ENCODE measurements at regions not wholly inside any gene's neighbourhood (a gene's known extent, or its start where the extent isn't known, plus 50 kb on each side); places are given as distances from the start of the nearest gene placed in this dataset.
A peak's percentile ranks its signal among the peaks of the same experiment; 100 is the strongest.

DNA sequence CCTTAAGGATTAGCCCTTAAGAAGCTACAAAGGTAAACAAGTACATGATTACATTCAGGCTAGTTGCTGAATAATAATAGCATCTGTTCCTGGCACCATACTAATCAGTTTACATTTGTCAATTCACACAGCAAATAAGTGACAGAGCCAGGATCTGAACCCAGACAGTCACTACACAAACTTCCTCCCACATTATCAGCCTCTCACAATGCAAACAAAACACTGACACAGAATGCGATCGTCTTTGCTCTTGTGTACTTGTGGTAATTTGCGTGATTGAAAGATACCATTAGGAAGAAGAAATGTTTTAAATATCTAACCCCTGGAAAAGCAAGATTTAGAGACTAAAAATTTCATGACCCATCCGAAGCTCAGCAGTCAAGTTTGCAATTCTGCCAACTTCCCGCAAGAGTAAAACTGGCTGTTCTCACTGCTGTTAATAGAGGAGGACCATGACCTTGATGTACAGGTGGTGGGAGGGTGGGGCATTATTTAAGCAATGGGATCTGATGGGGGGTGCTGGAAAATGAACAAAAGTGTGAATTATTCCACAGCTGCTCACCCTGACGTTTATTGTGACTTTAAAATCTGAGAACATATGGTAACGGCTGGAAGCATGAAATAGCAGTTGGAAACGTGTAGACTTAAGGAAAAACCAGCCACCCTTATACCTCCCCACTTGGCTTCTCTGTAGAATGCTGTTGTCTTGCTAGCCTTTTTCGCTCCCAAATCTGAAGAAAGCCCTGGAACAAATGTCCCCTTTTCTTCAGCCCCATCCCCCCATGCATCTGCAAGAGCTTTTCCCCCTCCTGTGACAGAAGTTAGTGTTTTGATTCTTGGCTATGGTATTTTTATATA, 95.3 kb upstream of the ARMC2 start:
- TF ChIP-seq, protein P1, sequence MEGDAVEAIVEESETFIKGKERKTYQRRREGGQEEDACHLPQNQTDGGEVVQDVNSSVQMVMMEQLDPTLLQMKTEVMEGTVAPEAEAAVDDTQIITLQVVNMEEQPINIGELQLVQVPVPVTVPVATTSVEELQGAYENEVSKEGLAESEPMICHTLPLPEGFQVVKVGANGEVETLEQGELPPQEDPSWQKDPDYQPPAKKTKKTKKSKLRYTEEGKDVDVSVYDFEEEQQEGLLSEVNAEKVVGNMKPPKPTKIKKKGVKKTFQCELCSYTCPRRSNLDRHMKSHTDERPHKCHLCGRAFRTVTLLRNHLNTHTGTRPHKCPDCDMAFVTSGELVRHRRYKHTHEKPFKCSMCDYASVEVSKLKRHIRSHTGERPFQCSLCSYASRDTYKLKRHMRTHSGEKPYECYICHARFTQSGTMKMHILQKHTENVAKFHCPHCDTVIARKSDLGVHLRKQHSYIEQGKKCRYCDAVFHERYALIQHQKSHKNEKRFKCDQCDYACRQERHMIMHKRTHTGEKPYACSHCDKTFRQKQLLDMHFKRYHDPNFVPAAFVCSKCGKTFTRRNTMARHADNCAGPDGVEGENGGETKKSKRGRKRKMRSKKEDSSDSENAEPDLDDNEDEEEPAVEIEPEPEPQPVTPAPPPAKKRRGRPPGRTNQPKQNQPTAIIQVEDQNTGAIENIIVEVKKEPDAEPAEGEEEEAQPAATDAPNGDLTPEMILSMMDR (conservative IDR thresholded peaks at IDR 0.05): no peak
- TF ChIP-seq ZFX (IDR thresholded peaks at IDR 0.05): no peak
- H3K27ac ChIP-seq: peak overlapping the region; percentile 49

DNA sequence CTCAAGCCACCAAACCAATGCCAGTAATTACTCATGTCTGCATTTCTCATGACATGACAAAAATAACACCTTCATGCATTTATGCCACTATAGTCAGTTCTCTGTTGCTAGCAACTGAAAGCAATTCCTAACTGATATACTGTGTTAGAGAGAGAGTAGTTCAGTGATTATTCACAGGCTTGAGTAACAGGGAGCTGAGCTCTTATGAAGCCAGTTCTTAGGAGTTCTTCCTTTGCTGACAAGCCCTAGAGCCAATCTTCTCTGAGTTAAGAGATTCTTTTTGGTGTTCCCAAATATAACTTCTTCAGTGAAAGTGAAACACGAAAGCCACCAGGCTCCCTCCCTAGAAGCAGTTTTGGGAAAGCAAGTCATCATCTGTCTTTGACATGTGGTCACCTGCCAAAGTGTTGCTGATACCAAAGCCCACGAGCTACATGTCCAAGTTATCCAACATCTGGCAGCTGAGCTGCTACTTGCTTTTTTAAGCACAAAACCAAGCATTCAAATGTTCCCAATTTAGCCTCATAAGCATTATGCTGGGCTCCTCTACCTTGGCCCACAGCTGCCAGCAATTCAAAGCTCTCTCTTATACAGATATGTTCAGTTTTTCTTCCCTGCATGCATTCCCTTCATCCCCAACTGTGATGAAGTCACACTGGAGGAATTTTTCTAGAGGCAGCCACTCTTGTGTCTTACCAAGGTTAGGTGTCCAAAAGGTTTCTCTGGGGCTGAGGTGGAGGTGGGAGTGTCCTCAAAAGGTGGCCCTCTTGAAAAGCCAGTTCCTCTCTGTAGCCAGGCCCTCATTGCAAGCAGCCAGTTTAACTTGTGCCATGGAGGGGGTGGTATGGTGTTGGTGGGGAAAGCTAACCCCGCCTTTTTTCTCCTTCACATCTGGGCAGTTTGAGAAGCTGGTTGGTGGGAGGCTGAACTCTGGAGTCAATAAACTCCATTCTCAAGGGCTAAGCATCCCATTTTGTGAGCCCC, 92.7 kb upstream of the ARMC2 start:
- no peak overlapping the region for H3K27ac ChIP-seq
- TF ChIP-seq, protein P1 (conservative IDR thresholded peaks at IDR 0.05): no peak
- no peak for TF ChIP-seq ZFX (IDR thresholded peaks at IDR 0.05)

DNA sequence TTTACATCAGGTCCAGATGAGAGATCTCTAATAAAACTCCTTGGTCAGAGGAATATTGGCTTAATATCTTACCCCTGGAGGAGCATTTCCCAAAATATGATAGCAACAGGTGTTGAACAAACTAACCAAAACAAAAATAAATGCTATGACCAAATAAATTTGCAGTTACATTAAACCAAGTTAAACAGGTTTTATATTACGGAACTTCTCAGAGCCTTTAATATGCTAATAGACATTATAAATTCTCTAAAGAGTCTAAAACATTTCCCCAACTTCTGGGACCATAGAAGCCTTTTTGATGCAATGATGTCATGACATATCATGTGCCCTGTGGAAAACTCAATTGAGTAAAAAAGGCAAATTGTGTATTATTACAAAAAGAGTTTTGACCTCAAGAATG, 90.9 kb upstream of the ARMC2 start:
- no peak overlapping the region for H3K27ac ChIP-seq
- TF ChIP-seq ZFX (IDR thresholded peaks at IDR 0.05): no peak
- TF ChIP-seq, protein P1 (conservative IDR thresholded peaks at IDR 0.05): no peak

DNA sequence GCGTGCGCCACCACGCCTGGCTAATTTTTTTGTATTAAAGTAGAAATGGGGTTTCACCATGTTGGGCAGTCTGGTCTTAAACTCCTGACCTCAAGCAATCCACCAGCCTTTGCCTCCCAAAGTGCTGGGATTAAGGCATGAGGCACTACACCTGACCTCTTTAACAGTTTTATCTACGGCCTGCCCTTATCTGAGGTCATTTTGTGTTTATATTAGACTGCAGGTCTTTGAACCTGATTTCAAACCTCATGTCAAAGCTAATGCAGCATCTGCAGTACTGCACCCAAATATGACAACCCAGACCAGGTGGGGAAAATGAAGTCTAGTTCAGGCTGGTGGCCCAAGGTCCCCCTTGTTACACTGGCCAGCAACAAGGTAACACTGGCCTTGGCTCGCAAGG, 89.3 kb upstream of the ARMC2 start:
- no peak overlapping the region for H3K27ac ChIP-seq
- TF ChIP-seq, protein P1 (conservative IDR thresholded peaks at IDR 0.05): no peak
- no peak for TF ChIP-seq ZFX (IDR thresholded peaks at IDR 0.05)

DNA sequence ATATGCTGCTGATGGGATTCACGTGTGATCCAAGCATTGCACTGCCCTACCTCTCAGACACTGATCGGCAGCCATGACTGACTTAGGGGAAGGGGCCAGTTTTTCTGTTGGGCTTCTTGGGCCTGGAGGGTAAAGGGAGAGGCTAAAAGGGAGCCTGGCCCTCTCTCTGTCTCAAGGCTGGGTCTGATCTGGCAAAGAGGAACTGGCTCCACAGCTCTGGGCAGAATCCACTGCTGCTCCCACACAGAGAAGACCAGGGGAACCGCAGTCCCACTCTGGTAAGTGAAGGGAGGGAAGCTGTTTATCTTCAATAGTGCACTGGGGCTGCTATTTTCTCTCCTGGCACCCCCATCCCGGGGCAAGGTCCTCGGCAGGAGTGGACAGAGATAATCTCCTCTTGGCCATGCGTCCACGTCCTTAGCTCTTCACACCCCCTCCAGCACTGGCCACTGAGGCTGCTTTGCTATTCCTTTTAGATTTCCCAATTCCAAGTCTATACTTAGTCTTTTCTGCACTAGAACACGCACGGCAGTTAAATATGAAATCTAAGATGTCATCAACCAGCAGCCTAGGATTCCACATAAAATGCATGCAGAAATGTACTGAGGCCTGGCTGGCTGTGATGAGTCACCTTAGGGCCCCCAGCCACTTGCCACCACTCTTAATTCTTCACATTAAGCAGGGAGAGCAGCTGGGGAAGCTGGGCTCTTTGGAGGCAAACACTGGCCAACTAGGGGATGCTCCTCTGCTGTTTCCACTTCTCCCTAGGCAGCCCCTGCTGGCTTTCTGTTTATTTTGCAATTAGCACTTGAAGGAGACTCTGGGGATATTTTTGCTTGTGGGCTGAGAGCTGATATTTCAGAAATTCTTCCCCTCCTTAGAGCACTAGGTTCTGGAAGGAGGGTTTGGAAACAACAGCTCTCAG, 87.8 kb upstream of the ARMC2 start:
- no peak overlapping the region for H3K27ac ChIP-seq
- TF ChIP-seq, protein P1 (conservative IDR thresholded peaks at IDR 0.05): no peak
- no peak for TF ChIP-seq ZFX (IDR thresholded peaks at IDR 0.05)

DNA sequence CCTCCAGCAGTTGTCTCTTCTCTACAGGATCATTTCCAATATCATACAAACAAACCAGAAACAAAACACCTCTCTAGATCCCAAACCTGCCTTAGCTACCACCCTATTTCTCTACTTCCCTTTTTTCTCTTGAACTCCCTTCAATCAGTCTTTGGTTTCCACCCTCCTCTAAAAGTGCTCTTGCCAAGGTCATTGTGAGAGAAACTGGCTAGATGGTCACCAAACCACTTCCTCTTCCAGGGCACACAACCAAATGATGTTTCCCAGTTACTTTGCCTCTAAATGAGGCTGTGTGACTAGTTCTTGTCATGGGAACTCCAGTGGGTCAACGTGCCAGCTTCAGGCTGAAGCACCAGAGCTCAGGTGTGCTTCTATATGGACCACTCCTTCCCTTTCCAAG, 85.8 kb upstream of the ARMC2 start:
- H3K27ac ChIP-seq: no peak overlapping the region
- TF ChIP-seq ZFX (IDR thresholded peaks at IDR 0.05): no peak
- TF ChIP-seq, protein P1 (conservative IDR thresholded peaks at IDR 0.05): no peak
